Neutrophil (primary cell): ENCODE measurements at regions not wholly inside any gene's neighbourhood (a gene's known extent, or its start where the extent isn't known, plus 50 kb on each side); places are given as distances from the start of the nearest gene placed in this dataset.

Source experiments
- H3K27ac ChIP-seq: fragments of 200-600 bp; sonication (generic); 2 replicates; pipeline ENCODE4 v1.5.1; 2016; ENCODE audit warnings: mild to moderate bottlenecking, moderate library complexity
- H3K27me3 ChIP-seq: fragments of 200-600 bp; sonication (generic); 2 replicates; pipeline ENCODE4 v1.6.0; 2016; ENCODE audit warnings: mild to moderate bottlenecking
- H3K36me3 ChIP-seq: fragments of 200-600 bp; sonication (generic); 2 replicates; pipeline ENCODE4 v1.5.1; 2017
- H3K4me1 ChIP-seq, 2 experiments: fragments of 200-600 bp in 1 of 2; sonication (generic) in 1 of 2; 1 replicate in 1 of 2; 2 replicates in 1 of 2; pipeline versions ENCODE4 v1.5.1 to v1.6.1; 2013 to 2016; ENCODE audit warnings: low read depth in 1 of 2, low read length in 1 of 2, mild to moderate bottlenecking in 1 of 2, moderate library complexity in 1 of 2; ENCODE audit not compliant: control insufficient read depth in 1 of 2, insufficient read depth in 1 of 2
- H3K4me3 ChIP-seq, 2 experiments: fragments of 200-600 bp in 1 of 2; sonication (generic) in 1 of 2; 1 replicate in 1 of 2; 2 replicates in 1 of 2; pipeline ENCODE4 v1.5.1; 2013 to 2016; ENCODE audit warnings: low read depth in 1 of 2, low read length in 1 of 2, mild to moderate bottlenecking in 1 of 2, moderate library complexity in 1 of 2
- H3K9me3 ChIP-seq: fragments of 200-600 bp; sonication (generic); 2 replicates; pipeline ENCODE4 v1.5.1; 2016
- CTCF ChIP-seq: fragments of 200-600 bp; sonication (generic); IDR thresholded peaks from 2 replicates; pipeline ENCODE4 v1.5.1; 2016; ENCODE audit warnings: antibody characterized with exemption

- no peak overlapping the region for H3K4me3 ChIP-seq
- no peak overlapping the region for H3K27ac ChIP-seq
- H3K27me3 ChIP-seq: no peaks in the 10 kb centered on the region
- peaks cover 0 to 10% of the 10 kb centered on the region in 2 experiments for H3K4me1 ChIP-seq
- no peaks in the 10 kb centered on the region for H3K36me3 ChIP-seq
- no peaks in the 10 kb centered on the region for H3K9me3 ChIP-seq
- no peak for TF ChIP-seq CTCF
Observed at GRCh38 chr3:18965781-18966180, 182.5 kb upstream of the KCNH8 start.

GRCh38 chr3:18964640-18965039, 183.7 kb upstream of the KCNH8 start:
- no peaks in the 10 kb centered on the region for H3K27me3 ChIP-seq
- no peaks in the 10 kb centered on the region for H3K9me3 ChIP-seq
- no peak overlapping the region for H3K27ac ChIP-seq
- no peaks in the 10 kb centered on the region for H3K36me3 ChIP-seq
- peaks cover 0 to 10% of the 10 kb centered on the region in 2 experiments for H3K4me1 ChIP-seq
- TF ChIP-seq CTCF: no peak
- no peak overlapping the region for H3K4me3 ChIP-seq

GRCh38 chr3:18951333-18951732, 197.0 kb upstream of the KCNH8 start:
- Histone ChIP-seq H3K27me3 (no peaks in the 10 kb centered on the region), H3K4me3 (no peak overlapping the region), H3K36me3 (no peaks in the 10 kb centered on the region), H3K4me1 (peaks cover 4 to 5% of the 10 kb centered on the region in 2 experiments), H3K27ac (no peak overlapping the region), H3K9me3 (no peaks in the 10 kb centered on the region)
- no peak for TF ChIP-seq CTCF

GRCh38 chr3:18946524-18946923, 201.8 kb upstream of the KCNH8 start:
- Histone ChIP-seq H3K9me3 (no peaks in the 10 kb centered on the region), H3K27me3 (no peaks in the 10 kb centered on the region), H3K27ac (no peak overlapping the region), H3K4me1 (peaks cover 10 to 15% of the 10 kb centered on the region in 2 experiments), H3K36me3 (no peaks in the 10 kb centered on the region), H3K4me3 (no peak overlapping the region)
- TF ChIP-seq CTCF: no peak

GRCh38 chr3:18937574-18937973, 210.7 kb upstream of the KCNH8 start:
- H3K27ac ChIP-seq: no peak overlapping the region
- no peak for TF ChIP-seq CTCF
- H3K27me3 ChIP-seq: no peaks in the 10 kb centered on the region
- H3K4me1 ChIP-seq: no peaks in the 10 kb centered on the region
- no peaks in the 10 kb centered on the region for H3K9me3 ChIP-seq
- H3K36me3 ChIP-seq: no peaks in the 10 kb centered on the region
- no peak overlapping the region for H3K4me3 ChIP-seq

- no peak for TF ChIP-seq CTCF
- no peaks in the 10 kb centered on the region for H3K36me3 ChIP-seq
- H3K9me3 ChIP-seq: no peaks in the 10 kb centered on the region
- H3K27me3 ChIP-seq: no peaks in the 10 kb centered on the region
- H3K4me3 ChIP-seq: no peak overlapping the region
- H3K4me1 ChIP-seq: peaks cover 5 to 12% of the 10 kb centered on the region in 2 experiments
- H3K27ac ChIP-seq: no peak overlapping the region
Observed at GRCh38 chr3:18919158-18919557, 229.2 kb upstream of the KCNH8 start.
